H7 (cell line): ENCODE measurements at regions not wholly inside any gene's neighbourhood (a gene's known extent, or its start where the extent isn't known, plus 50 kb on each side); places are given as distances from the start of the nearest gene placed in this dataset.

ENCODE experiments used
- DNase-seq: peaks from one replicate; pipeline ENCODE4 v3.0.0; 2012
- H3K27me3 ChIP-seq: 2 replicates; pipeline ENCODE4 v1.6.0; 2011; ENCODE audit warnings: mild to moderate bottlenecking, low read length; ENCODE audit not compliant: control insufficient read depth, insufficient read depth
- H3K36me3 ChIP-seq: replicated peaks from 2 replicates; pipeline ENCODE4 v1.5.1; 2011; ENCODE audit warnings: low read length; ENCODE audit not compliant: control insufficient read depth, insufficient read depth
- H3K4me3 ChIP-seq: 2 replicates; pipeline ENCODE4 v1.5.1; 2011; ENCODE audit warnings: low read depth, mild to moderate bottlenecking, control low read depth, low read length, moderate library complexity; ENCODE audit not compliant: insufficient read depth

GRCh38 chr18:10059610-10060468, 146.0 kb downstream of the VAPA start:
- Histone ChIP-seq H3K27me3 (no peaks in the 10 kb centered on the region), H3K4me3 (no peak overlapping the region), H3K36me3 (no peaks in the 10 kb centered on the region)
- no peak for DNase-seq

GRCh38 chr18:10060469-10060782, 146.6 kb downstream of the VAPA start:
- H3K36me3 ChIP-seq = no peaks in the 10 kb centered on the region
- H3K4me3 ChIP-seq = no peak overlapping the region
- H3K27me3 ChIP-seq = no peaks in the 10 kb centered on the region
- DNase-seq = no peak

GRCh38 chr18:10060841-10061240, 147.0 kb downstream of the VAPA start:
- DNase-seq = no peak
- H3K27me3 ChIP-seq = no peaks in the 10 kb centered on the region
- no peaks in the 10 kb centered on the region for H3K36me3 ChIP-seq

GRCh38 chr18:10061566-10062140, 147.8 kb downstream of the VAPA start:
- H3K27me3 ChIP-seq = no peaks in the 10 kb centered on the region
- no peaks in the 10 kb centered on the region for H3K36me3 ChIP-seq
- H3K4me3 ChIP-seq = no peak overlapping the region
- no peak for DNase-seq

More at GRCh38 chr18:10060841-10061240, 147.0 kb downstream of the VAPA start:
- no peak overlapping the region for H3K4me3 ChIP-seq

- no peaks in the 10 kb centered on the region for H3K36me3 ChIP-seq
- H3K4me3 ChIP-seq = no peak overlapping the region
- no peaks in the 10 kb centered on the region for H3K27me3 ChIP-seq
- no peak for DNase-seq
These were observed 148.8 kb downstream of the VAPA start for GRCh38 chr18:10062302-10063300.

- no peak for DNase-seq
These were observed 149.7 kb downstream of the VAPA start for GRCh38 chr18:10063489-10063888.

GRCh38 chr18:10064267-10064666, 150.5 kb downstream of the VAPA start:
- Histone ChIP-seq H3K4me3 (no peak overlapping the region), H3K27me3 (no peaks in the 10 kb centered on the region), H3K36me3 (no peaks in the 10 kb centered on the region)
- DNase-seq = no peak

More at GRCh38 chr18:10063489-10063888, 149.7 kb downstream of the VAPA start:
- Histone ChIP-seq H3K27me3 (no peaks in the 10 kb centered on the region), H3K4me3 (no peak overlapping the region), H3K36me3 (no peaks in the 10 kb centered on the region)

- DNase-seq = no peak
- no peaks in the 10 kb centered on the region for H3K36me3 ChIP-seq
- no peak overlapping the region for H3K4me3 ChIP-seq
- no peaks in the 10 kb centered on the region for H3K27me3 ChIP-seq
These were observed 151.5 kb downstream of the VAPA start for GRCh38 chr18:10065296-10065695.

- no peaks in the 10 kb centered on the region for H3K27me3 ChIP-seq
- DNase-seq = no peak
- no peak overlapping the region for H3K4me3 ChIP-seq
- H3K36me3 ChIP-seq = no peaks in the 10 kb centered on the region
These were observed 154.1 kb downstream of the VAPA start for GRCh38 chr18:10067670-10068659.

GRCh38 chr18:10068766-10069567, 155.2 kb downstream of the VAPA start:
- DNase-seq = no peak
- no peaks in the 10 kb centered on the region for H3K27me3 ChIP-seq
- no peaks in the 10 kb centered on the region for H3K36me3 ChIP-seq
- H3K4me3 ChIP-seq = no peak overlapping the region

- DNase-seq = no peak
- no peaks in the 10 kb centered on the region for H3K27me3 ChIP-seq
- H3K36me3 ChIP-seq = no peaks in the 10 kb centered on the region
- no peak overlapping the region for H3K4me3 ChIP-seq
These were observed 156.8 kb downstream of the VAPA start for GRCh38 chr18:10070561-10071000.

- H3K4me3 ChIP-seq = no peak overlapping the region
- no peaks in the 10 kb centered on the region for H3K36me3 ChIP-seq
- H3K27me3 ChIP-seq = no peaks in the 10 kb centered on the region
- no peak for DNase-seq
These were observed 158.9 kb downstream of the VAPA start for GRCh38 chr18:10072671-10073175.

- Histone ChIP-seq H3K4me3 (no peak overlapping the region), H3K36me3 (no peaks in the 10 kb centered on the region), H3K27me3 (no peaks in the 10 kb centered on the region)
- no peak for DNase-seq
These were observed 160.3 kb downstream of the VAPA start for GRCh38 chr18:10074110-10074509.
